ENCODE measurements at regions not wholly inside any gene's neighbourhood (a gene's known extent, or its start where the extent isn't known, plus 50 kb on each side); places are given as distances from the start of the nearest gene placed in this dataset.
"Not testable (repeated sequence)": the region's sequence is repeated elsewhere in the genome, so short reads cannot be mapped to it uniquely, and the experiment has no call there.

- H4K91ac ChIP-seq (ENCODE audit: insufficient read depth, low read depth, low read length); H3K4me1 ChIP-seq (ENCODE audit: control insufficient read depth, insufficient read depth, low read length); H4K5ac ChIP-seq (ENCODE audit: low read depth, low read length); dilution Hi-C loops (cut with HindIII; ENCODE audit: low sequenced_read_pairs, unreplicated experiment); H3K79me1 ChIP-seq (ENCODE audit: low read depth in 1 of 2, low read length in 2 of 2); H3K56ac ChIP-seq (ENCODE audit: extremely low read depth, insufficient read depth, low read length); H2AK5ac ChIP-seq (ENCODE audit: low read depth, low read length); H2BK5ac ChIP-seq (ENCODE audit: low read depth, low read length, poor library complexity, severe bottlenecking); H3K14ac ChIP-seq (replicated peaks; ENCODE audit: low read depth, low read length); H3K9me3 ChIP-seq (ENCODE audit: control insufficient read depth, insufficient read depth, low read length); H3K27ac ChIP-seq (ENCODE audit: insufficient read depth, low read length); H3K4me3 ChIP-seq (ENCODE audit: insufficient read depth, low read depth, low read length); H3K4me2 ChIP-seq (ENCODE audit: low read depth, low read length); H3K27me3 ChIP-seq (ENCODE audit: control insufficient read depth, insufficient read depth, low read length); H3K4ac ChIP-seq (ENCODE audit: low read depth, low read length); H4K20me1 ChIP-seq (ENCODE audit: insufficient read depth, low read length); in situ Hi-C loops (cut with MboI; ENCODE audit: low sequenced_read_pairs); POLR2A ChIA-PET (ENCODE audit: unreplicated experiment); intact Hi-C loops (cut with micrococcal nuclease); CTCF ChIA-PET; H2AFZ ChIP-seq (replicated peaks; ENCODE audit: low read length, poor library complexity); H3K36me3 ChIP-seq (ENCODE audit: control insufficient read depth, insufficient read depth, low read length); H2BK15ac ChIP-seq (ENCODE audit: low read depth, low read length); BruUV-seq (replicated peaks); H3K18ac ChIP-seq (ENCODE audit: low read depth, low read length); H3K9me1 ChIP-seq (ENCODE audit: insufficient read depth, low read length); H4K8ac ChIP-seq (ENCODE audit: low read depth in 2 of 2, low read length in 2 of 2); H3K9ac ChIP-seq (ENCODE audit: low read depth, low read length); H3K23ac ChIP-seq (ENCODE audit: low read depth, low read length): not testable (repeated sequence)
- peak; percentile 81 for DNase-seq
- peak overlapping the region; percentile 72 for H2BK20ac ChIP-seq (ENCODE audit: low read depth, low read length)
- TF ChIP-seq MAZ (IDR thresholded peaks at IDR 0.05; ENCODE audit: borderline replicate concordance, low read depth, low read length) (peak; percentile 71; the same call in 1 of the 2 replicates), CEBPB (IDR thresholded peaks at IDR 0.05; ENCODE audit: low read depth, low read length) (peak; percentile 28; the same call in 1 of the 2 replicates), FOS (IDR thresholded peaks at IDR 0.05; ENCODE audit: low read depth, low read length) (peak; percentile 60; the same call in 1 of the 2 replicates), NFE2L2 (IDR thresholded peaks at IDR 0.05; ENCODE audit: low read depth, low read length) (peak; percentile 93), MAFK (IDR thresholded peaks at IDR 0.05; ENCODE audit: low read depth, low read length) (peak; percentile 87)
- no CpG with 5 or more reads among the region's 2 CpGs for WGBS, 2 experiments (ENCODE audit: extremely low coverage in 2 of 2, insufficient read length in 1 of 2)
- ATAC-seq (ENCODE audit: low read depth), result peak; percentile 79
- H2AK9ac ChIP-seq (replicated peaks; ENCODE audit: low read depth, low read length, poor library complexity), result peak overlapping the region; percentile 50
- H2BK120ac ChIP-seq (ENCODE audit: low read depth, low read length), result 0 out of 2 replicates have a peak overlapping the region, but pooled peaks have one; percentile 32
These were observed 141.3 kb upstream of the PITRM1 start for GRCh38 chr10:3313784-3314444.
